ENCODE measurements at regions not wholly inside any gene's neighbourhood (a gene's known extent, or its start where the extent isn't known, plus 50 kb on each side); places are given as distances from the start of the nearest gene placed in this dataset.

DNA sequence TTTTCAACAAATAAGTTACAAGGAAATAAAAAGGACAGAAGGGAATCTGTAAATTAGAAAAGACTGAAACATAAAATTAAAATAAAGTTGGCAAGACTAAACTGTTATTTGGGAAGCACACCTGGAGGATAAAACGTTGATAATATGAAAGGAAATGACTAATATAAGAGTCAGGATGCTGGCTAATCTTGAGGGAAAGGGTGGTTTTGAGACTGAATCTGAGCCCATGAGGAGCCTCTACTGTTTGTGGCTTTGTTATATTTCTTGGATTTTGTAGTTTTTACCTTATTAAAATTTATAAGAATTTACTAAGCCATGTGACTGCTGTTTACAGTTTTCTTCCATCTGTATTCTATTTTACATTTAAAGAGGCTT, 718.0 kb upstream of the SPRY2 start:
- BruUV-seq (replicated peaks) = no TSS peak
- ChIA-PET CTCF (no interaction called here), POLR2A (ENCODE audit: unreplicated experiment) (no interaction called here)
- Histone ChIP-seq H3K18ac (ENCODE audit: low read depth, low read length) (no peak overlapping the region), H3K56ac (ENCODE audit: extremely low read depth, insufficient read depth, low read length) (no peak overlapping the region), H3K4me1 (ENCODE audit: control insufficient read depth, insufficient read depth, low read length) (no peaks in the 10 kb centered on the region), H3K4me2 (ENCODE audit: low read depth, low read length) (no peak overlapping the region), H4K20me1 (ENCODE audit: insufficient read depth, low read length) (no peaks in the 10 kb centered on the region), H3K14ac (replicated peaks; ENCODE audit: low read depth, low read length) (no peak overlapping the region), H4K8ac (ENCODE audit: low read depth in 2 of 2, low read length in 2 of 2) (no peak overlapping the region), H2BK5ac (ENCODE audit: low read depth, low read length, poor library complexity, severe bottlenecking) (no peak overlapping the region), H4K91ac (ENCODE audit: insufficient read depth, low read depth, low read length) (no peak overlapping the region), H3K9me3 (ENCODE audit: control insufficient read depth, insufficient read depth, low read length) (no peaks in the 10 kb centered on the region; the same call in 1 of the 2 replicates), H2AK9ac (replicated peaks; ENCODE audit: low read depth, low read length, poor library complexity) (no peak overlapping the region), H2BK15ac (ENCODE audit: low read depth, low read length) (no peak overlapping the region), H3K4me3 (ENCODE audit: insufficient read depth, low read depth, low read length) (no peak overlapping the region), H4K5ac (ENCODE audit: low read depth, low read length) (no peak overlapping the region), H2AK5ac (ENCODE audit: low read depth, low read length) (no peak overlapping the region), H3K79me1 (ENCODE audit: low read depth in 1 of 2, low read length in 2 of 2) (no peaks in the 10 kb centered on the region), H3K27me3 (ENCODE audit: control insufficient read depth, insufficient read depth, low read length) (no peaks in the 10 kb centered on the region), H3K27ac (ENCODE audit: insufficient read depth, low read length) (no peak overlapping the region), H3K9ac (ENCODE audit: low read depth, low read length) (no peak overlapping the region), H2AFZ (replicated peaks; ENCODE audit: low read length, poor library complexity) (no peak overlapping the region), H3K36me3 (ENCODE audit: control insufficient read depth, insufficient read depth, low read length) (no peaks in the 10 kb centered on the region), H3K9me1 (ENCODE audit: insufficient read depth, low read length) (no peaks in the 10 kb centered on the region), H3K23ac (ENCODE audit: low read depth, low read length) (no peak overlapping the region), H3K4ac (ENCODE audit: low read depth, low read length) (no peak overlapping the region), H2BK20ac (ENCODE audit: low read depth, low read length) (no peak overlapping the region), H2BK120ac (ENCODE audit: low read depth, low read length) (no peak overlapping the region)
- intact Hi-C loops (cut with micrococcal nuclease) (no loop called here), dilution Hi-C loops (cut with HindIII; ENCODE audit: low sequenced_read_pairs, unreplicated experiment) (no loop called here), in situ Hi-C loops (cut with MboI; ENCODE audit: low sequenced_read_pairs) (no loop called here)
- DNase-seq = no peak
- no peak for TF ChIP-seq FOS (IDR thresholded peaks at IDR 0.05; ENCODE audit: low read depth, low read length)
- WGBS, 2 experiments (ENCODE audit: extremely low coverage in 2 of 2, insufficient read length in 1 of 2) = 0% methylated on average over 1 of the region's 1 CpG; no CpG with 5 or more reads in 1 of the 2 experiments
- no peak for ATAC-seq (ENCODE audit: low read depth)

Data from IMR-90 (cell line).